Upper lobe of left lung (tissue), 6 donors: ENCODE measurements at regions not wholly inside any gene's neighbourhood (a gene's known extent, or its start where the extent isn't known, plus 50 kb on each side); places are given as distances from the start of the nearest gene placed in this dataset.

Source experiments
- ATAC-seq, 2 donors: fragments of 200-7000 bp; cut with Tn5 transposase; one replicate each; pipeline ENCODE4 v1.9.1; 2022; ENCODE audit warnings: mild to moderate bottlenecking in 2 of 2, moderate library complexity in 2 of 2; ENCODE audit not compliant: low FRiP score in 2 of 2
- DNase-seq, 2 donors: peaks; one replicate each; pipeline ENCODE4 v3.0.0-alpha.2; 2019 to 2020
- H3K27ac ChIP-seq, 4 donors: fragments of 200-600 bp; sonication (generic); one replicate each; pipeline ENCODE4 v1.5.1; 2016 to 2019
- H3K27me3 ChIP-seq, 4 donors: fragments of 200-600 bp; sonication (generic); one replicate each; pipeline ENCODE4 v1.5.1; 2017 to 2019
- H3K36me3 ChIP-seq, 4 donors: fragments of 200-600 bp; sonication (generic); one replicate each; pipeline ENCODE4 v1.5.1; 2016 to 2019
- H3K4me1 ChIP-seq, 4 donors: fragments of 200-600 bp; sonication (generic); one replicate each; pipeline ENCODE4 v1.5.1; 2018 to 2019
- H3K4me3 ChIP-seq, 4 donors: fragments of 200-600 bp; sonication (generic); one replicate each; pipeline ENCODE4 v1.5.1; 2017 to 2019; ENCODE audit warnings: mild to moderate bottlenecking in 2 of 4, moderate library complexity in 1 of 4
- H3K9me3 ChIP-seq, 4 donors: fragments of 200-600 bp; sonication (generic); one replicate each; pipeline ENCODE4 v1.5.1; 2018 to 2019
- CTCF ChIP-seq, 6 experiments: fragments of 450-650 bp in 4 of 6; fragments of 200-600 bp in 2 of 6; sonication (generic) in 2 of 6; IDR thresholded peaks; one replicate each; pipeline ENCODE4 v1.5.1; 2016 to 2019; ENCODE audit warnings: antibody characterized with exemption in 6 of 6
- EP300 ChIP-seq, 4 donors: sonication (generic); formaldehyde crosslinking; IDR thresholded peaks; one replicate each; pipeline ENCODE4 v1.5.1; 2017; ENCODE audit warnings: antibody characterized with exemption in 4 of 4, control low read depth in 2 of 4
- POLR2A ChIP-seq, 4 donors: fragments of 450-650 bp; IDR thresholded peaks; one replicate each; pipeline ENCODE4 v1.5.1; 2016 to 2017; ENCODE audit warnings: antibody characterized with exemption in 4 of 4, mild to moderate bottlenecking in 2 of 4
- POLR2AphosphoS5 ChIP-seq, 2 donors: sonication (generic); formaldehyde crosslinking; IDR thresholded peaks; one replicate each; pipeline ENCODE4 v1.5.1; 2017; ENCODE audit warnings: antibody characterized with exemption in 2 of 2
- WGBS, 2 donors: methylation state at CpG; one replicate each; pipeline ENCODE4 v1.1.5; 2017 to 2018; 5-methylcytosine and 5-hydroxymethylcytosine counted together
- donor health status: DM: no; HTN: no; CAD: no; lungs with moderate emphysema.
- donor health status: DM: no; HTN: yes; CAD: no; lungs with severe emphysema.

- no peak for TF ChIP-seq EP300 (IDR thresholded peaks at IDR 0.05)
- no peak for TF ChIP-seq POLR2A (IDR thresholded peaks at IDR 0.05)
- no peak for TF ChIP-seq POLR2AphosphoS5 (IDR thresholded peaks at IDR 0.05)
- no peak for TF ChIP-seq CTCF (IDR thresholded peaks at IDR 0.05)
- WGBS, 2 donors = 70 to 78% methylated on average over 2 of the region's 2 CpGs
- no peak for ATAC-seq
- Histone ChIP-seq H3K4me1 (no peaks in the 10 kb centered on the region), H3K9me3 (no peaks in the 10 kb centered on the region), H3K27ac (no peak overlapping the region), H3K4me3 (no peak overlapping the region), H3K27me3 (no peaks in the 10 kb centered on the region), H3K36me3 (no peaks in the 10 kb centered on the region)
- DNase-seq = no peak
These were observed 441.5 kb upstream of the CDH6 start for GRCh38 chr5:30752015-30752414.

- no peak for ATAC-seq
These were observed 443.5 kb upstream of the CDH6 start for GRCh38 chr5:30749971-30750370.

GRCh38 chr5:30747412-30747811 is 446.1 kb upstream of the CDH6 start:
- 84 to 85% methylated on average over 4 of the region's 4 CpGs for WGBS, 2 donors
- Histone ChIP-seq H3K27me3 (no peaks in the 10 kb centered on the region), H3K4me1 (no peaks in the 10 kb centered on the region), H3K36me3 (no peaks in the 10 kb centered on the region), H3K27ac (no peak overlapping the region), H3K4me3 (no peak overlapping the region), H3K9me3 (no peaks in the 10 kb centered on the region)
- DNase-seq (no peak), ATAC-seq (no peak)
- TF ChIP-seq EP300 (IDR thresholded peaks at IDR 0.05) = no peak
- no peak for TF ChIP-seq POLR2A (IDR thresholded peaks at IDR 0.05)
- no peak for TF ChIP-seq CTCF (IDR thresholded peaks at IDR 0.05)
- no peak for TF ChIP-seq POLR2AphosphoS5 (IDR thresholded peaks at IDR 0.05)

More at GRCh38 chr5:30749971-30750370, 443.5 kb upstream of the CDH6 start:
- Histone ChIP-seq H3K9me3 (no peaks in the 10 kb centered on the region), H3K4me1 (no peaks in the 10 kb centered on the region), H3K27me3 (no peaks in the 10 kb centered on the region), H3K36me3 (no peaks in the 10 kb centered on the region), H3K4me3 (no peak overlapping the region), H3K27ac (no peak overlapping the region)
- TF ChIP-seq CTCF (IDR thresholded peaks at IDR 0.05) (no peak), EP300 (IDR thresholded peaks at IDR 0.05) (no peak), POLR2AphosphoS5 (IDR thresholded peaks at IDR 0.05) (no peak), POLR2A (IDR thresholded peaks at IDR 0.05) (no peak)
- no peak for DNase-seq
- 78 to 84% methylated on average over 2 of the region's 2 CpGs for WGBS, 2 donors

- TF ChIP-seq POLR2AphosphoS5 (IDR thresholded peaks at IDR 0.05) = no peak
- no peak for TF ChIP-seq CTCF (IDR thresholded peaks at IDR 0.05)
- no peak for TF ChIP-seq EP300 (IDR thresholded peaks at IDR 0.05)
- no peak for TF ChIP-seq POLR2A (IDR thresholded peaks at IDR 0.05)
- DNase-seq = no peak
- no peak for ATAC-seq
- Histone ChIP-seq H3K9me3 (no peaks in the 10 kb centered on the region), H3K4me1 (no peaks in the 10 kb centered on the region), H3K36me3 (no peaks in the 10 kb centered on the region), H3K27ac (no peak overlapping the region), H3K27me3 (no peaks in the 10 kb centered on the region), H3K4me3 (no peak overlapping the region)
These were observed 456.8 kb upstream of the CDH6 start for GRCh38 chr5:30736669-30737068.

- no peak for TF ChIP-seq CTCF (IDR thresholded peaks at IDR 0.05)
- TF ChIP-seq EP300 (IDR thresholded peaks at IDR 0.05) = no peak
- no peak for TF ChIP-seq POLR2AphosphoS5 (IDR thresholded peaks at IDR 0.05)
- TF ChIP-seq POLR2A (IDR thresholded peaks at IDR 0.05) = no peak
- ATAC-seq (no peak), DNase-seq (no peak)
- H3K36me3 ChIP-seq = no peaks in the 10 kb centered on the region
- H3K4me3 ChIP-seq = no peak overlapping the region
- H3K4me1 ChIP-seq = no peaks in the 10 kb centered on the region
- no peaks in the 10 kb centered on the region for H3K9me3 ChIP-seq
- H3K27me3 ChIP-seq = no peaks in the 10 kb centered on the region
- no peak overlapping the region for H3K27ac ChIP-seq
- 82 to 86% methylated on average over 4 of the region's 4 CpGs for WGBS, 2 donors
These were observed 459.4 kb upstream of the CDH6 start for GRCh38 chr5:30734118-30734517.
